ENCODE measurements at regions not wholly inside any gene's neighbourhood (a gene's known extent, or its start where the extent isn't known, plus 50 kb on each side); places are given as distances from the start of the nearest gene placed in this dataset.

- H3K9me3 Mint-ChIP-seq: no peaks in the 10 kb centered on the region
- H3K27me3 Mint-ChIP-seq (ENCODE audit: low read depth): no peaks in the 10 kb centered on the region
- H3K4me3 Mint-ChIP-seq: no peak overlapping the region
- no peaks in the 10 kb centered on the region for H3K36me3 Mint-ChIP-seq (ENCODE audit: low read depth)
- H3K4me1 Mint-ChIP-seq: no peaks in the 10 kb centered on the region
- H3K27ac Mint-ChIP-seq: no peak overlapping the region
- TF ChIP-seq CTCF (IDR thresholded peaks at IDR 0.05; ENCODE audit: unreplicated experiment in 3 of 3): no peak
Observed at GRCh38 chr6:93048381-93048780, 371.0 kb downstream of the EPHA7 start.

- H3K4me3 Mint-ChIP-seq: no peak overlapping the region
- no peaks in the 10 kb centered on the region for H3K36me3 Mint-ChIP-seq (ENCODE audit: low read depth)
- no peaks in the 10 kb centered on the region for H3K4me1 Mint-ChIP-seq
- H3K9me3 Mint-ChIP-seq: no peaks in the 10 kb centered on the region
- TF ChIP-seq CTCF (IDR thresholded peaks at IDR 0.05; ENCODE audit: unreplicated experiment in 3 of 3): no peak
- H3K27ac Mint-ChIP-seq: no peak overlapping the region
- no peaks in the 10 kb centered on the region for H3K27me3 Mint-ChIP-seq (ENCODE audit: low read depth)
Observed at GRCh38 chr6:93047033-93047432, 372.3 kb downstream of the EPHA7 start.

GRCh38 chr6:93045156-93045555 is 374.2 kb downstream of the EPHA7 start:
- H3K4me3 Mint-ChIP-seq: no peak overlapping the region
- TF ChIP-seq CTCF (IDR thresholded peaks at IDR 0.05; ENCODE audit: unreplicated experiment in 3 of 3): no peak
- no peaks in the 10 kb centered on the region for H3K36me3 Mint-ChIP-seq (ENCODE audit: low read depth)
- H3K9me3 Mint-ChIP-seq: no peaks in the 10 kb centered on the region
- H3K27ac Mint-ChIP-seq: no peak overlapping the region
- H3K27me3 Mint-ChIP-seq (ENCODE audit: low read depth): no peaks in the 10 kb centered on the region
- no peaks in the 10 kb centered on the region for H3K4me1 Mint-ChIP-seq

- Mint-ChIP-seq H3K4me1 (no peaks in the 10 kb centered on the region), H3K27me3 (ENCODE audit: low read depth) (no peaks in the 10 kb centered on the region), H3K36me3 (ENCODE audit: low read depth) (no peaks in the 10 kb centered on the region), H3K27ac (no peak overlapping the region), H3K9me3 (peaks cover 17% of the 10 kb centered on the region), H3K4me3 (no peak overlapping the region)
- no peak for TF ChIP-seq CTCF (IDR thresholded peaks at IDR 0.05; ENCODE audit: unreplicated experiment in 3 of 3)
Observed at GRCh38 chr6:93040375-93040774, 379.0 kb downstream of the EPHA7 start.

GRCh38 chr6:93036835-93037234 is 382.5 kb downstream of the EPHA7 start:
- H3K9me3 Mint-ChIP-seq: peaks cover 29% of the 10 kb centered on the region
- H3K4me1 Mint-ChIP-seq: no peaks in the 10 kb centered on the region
- H3K36me3 Mint-ChIP-seq (ENCODE audit: low read depth): no peaks in the 10 kb centered on the region
- no peaks in the 10 kb centered on the region for H3K27me3 Mint-ChIP-seq (ENCODE audit: low read depth)
- no peak for TF ChIP-seq CTCF (IDR thresholded peaks at IDR 0.05; ENCODE audit: unreplicated experiment in 3 of 3)
- no peak overlapping the region for H3K27ac Mint-ChIP-seq
- H3K4me3 Mint-ChIP-seq: no peak overlapping the region

GRCh38 chr6:93035756-93036155 is 383.6 kb downstream of the EPHA7 start:
- TF ChIP-seq CTCF (IDR thresholded peaks at IDR 0.05; ENCODE audit: unreplicated experiment in 3 of 3): no peak
- H3K27ac Mint-ChIP-seq: no peak overlapping the region
- peaks cover 29% of the 10 kb centered on the region for H3K9me3 Mint-ChIP-seq
- H3K27me3 Mint-ChIP-seq (ENCODE audit: low read depth): no peaks in the 10 kb centered on the region
- no peak overlapping the region for H3K4me3 Mint-ChIP-seq
- H3K36me3 Mint-ChIP-seq (ENCODE audit: low read depth): no peaks in the 10 kb centered on the region
- no peaks in the 10 kb centered on the region for H3K4me1 Mint-ChIP-seq

Measured in nephron (organoid).